Lower leg skin (tissue), 4 donors: ENCODE measurements at regions not wholly inside any gene's neighbourhood (a gene's known extent, or its start where the extent isn't known, plus 50 kb on each side); places are given as distances from the start of the nearest gene placed in this dataset.
"Not testable (repeated sequence)": the region's sequence is repeated elsewhere in the genome, so short reads cannot be mapped to it uniquely, and the experiment has no call there.

Source experiments
- DNase-seq, 2 donors: peaks; one replicate each; pipeline ENCODE4 v3.0.0-alpha.2; 2019; ENCODE audit warnings: low spot score in 2 of 2
- H3K4me3 ChIP-seq: fragments of 200-600 bp; sonication (generic); 2 replicates; pipeline ENCODE4 v1.5.1; 2017; ENCODE audit warnings: mild to moderate bottlenecking, low read depth; ENCODE audit not compliant: poor library complexity, severe bottlenecking
- POLR2A ChIP-seq, 2 donors: fragments of 450-650 bp; IDR thresholded peaks; one replicate each; pipeline ENCODE4 v1.6.1; 2016 to 2017; ENCODE audit warnings: antibody characterized with exemption in 2 of 2, mild to moderate bottlenecking in 1 of 2, moderate library complexity in 1 of 2
- WGBS, 2 donors: methylation state at CpG; one replicate each; pipeline ENCODE4 v1.1.5; 2018; 5-methylcytosine and 5-hydroxymethylcytosine counted together
- intact Hi-C: fragments of 100-400 bp; cut with DNase I; formaldehyde crosslinking; loops from one replicate; pipeline ENCODE4 v1.15.0; 2023; ENCODE audit warnings: low total_unique reads
- TF ChIP-seq, protein P1 (sequence below), 3 donors: fragments of 450-650 bp; IDR thresholded peaks; one replicate each; pipeline ENCODE4 v1.5.1; 2016; ENCODE audit warnings: antibody characterized with exemption in 3 of 3, mild to moderate bottlenecking in 3 of 3, moderate library complexity in 2 of 3

DNA sequence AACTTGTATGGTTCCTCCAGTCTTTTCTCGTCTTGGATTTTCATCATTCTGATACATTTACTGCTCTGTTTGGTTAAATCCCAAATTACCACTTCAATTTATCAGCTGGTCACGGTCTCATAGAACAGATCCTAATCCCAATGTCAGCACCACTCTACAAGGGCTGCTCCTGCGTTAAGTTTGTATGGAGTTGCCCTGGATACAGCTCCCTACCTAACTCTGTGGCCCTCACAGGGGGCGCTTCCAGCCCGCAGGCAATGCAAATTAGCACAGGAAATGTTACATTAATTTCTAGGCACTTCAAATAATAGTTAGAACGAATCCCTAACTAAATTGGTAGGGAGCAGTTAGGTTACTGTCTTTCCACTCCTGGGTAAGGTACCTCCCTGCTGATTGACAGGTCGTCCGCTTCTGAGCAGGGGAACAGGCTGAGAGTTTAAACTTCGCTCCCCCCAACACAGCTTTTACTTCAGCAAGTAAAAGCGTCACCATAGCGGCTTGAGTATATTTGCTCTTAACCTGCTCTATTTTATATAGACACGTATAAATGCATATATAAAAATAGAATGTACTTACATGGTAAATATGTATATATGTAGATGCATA, 238.5 kb upstream of the FANCL start:
- intact Hi-C loops, result no loop called here
- TF ChIP-seq, protein P1, sequence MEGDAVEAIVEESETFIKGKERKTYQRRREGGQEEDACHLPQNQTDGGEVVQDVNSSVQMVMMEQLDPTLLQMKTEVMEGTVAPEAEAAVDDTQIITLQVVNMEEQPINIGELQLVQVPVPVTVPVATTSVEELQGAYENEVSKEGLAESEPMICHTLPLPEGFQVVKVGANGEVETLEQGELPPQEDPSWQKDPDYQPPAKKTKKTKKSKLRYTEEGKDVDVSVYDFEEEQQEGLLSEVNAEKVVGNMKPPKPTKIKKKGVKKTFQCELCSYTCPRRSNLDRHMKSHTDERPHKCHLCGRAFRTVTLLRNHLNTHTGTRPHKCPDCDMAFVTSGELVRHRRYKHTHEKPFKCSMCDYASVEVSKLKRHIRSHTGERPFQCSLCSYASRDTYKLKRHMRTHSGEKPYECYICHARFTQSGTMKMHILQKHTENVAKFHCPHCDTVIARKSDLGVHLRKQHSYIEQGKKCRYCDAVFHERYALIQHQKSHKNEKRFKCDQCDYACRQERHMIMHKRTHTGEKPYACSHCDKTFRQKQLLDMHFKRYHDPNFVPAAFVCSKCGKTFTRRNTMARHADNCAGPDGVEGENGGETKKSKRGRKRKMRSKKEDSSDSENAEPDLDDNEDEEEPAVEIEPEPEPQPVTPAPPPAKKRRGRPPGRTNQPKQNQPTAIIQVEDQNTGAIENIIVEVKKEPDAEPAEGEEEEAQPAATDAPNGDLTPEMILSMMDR (IDR thresholded peaks at IDR 0.05), result no peak
- no peak for TF ChIP-seq POLR2A (IDR thresholded peaks at IDR 0.05)
- 55 to 64% methylated on average over 12 of the region's 12 CpGs for WGBS, 2 donors
- DNase-seq, result no peak
- H3K4me3 ChIP-seq, result no peak overlapping the region

DNA sequence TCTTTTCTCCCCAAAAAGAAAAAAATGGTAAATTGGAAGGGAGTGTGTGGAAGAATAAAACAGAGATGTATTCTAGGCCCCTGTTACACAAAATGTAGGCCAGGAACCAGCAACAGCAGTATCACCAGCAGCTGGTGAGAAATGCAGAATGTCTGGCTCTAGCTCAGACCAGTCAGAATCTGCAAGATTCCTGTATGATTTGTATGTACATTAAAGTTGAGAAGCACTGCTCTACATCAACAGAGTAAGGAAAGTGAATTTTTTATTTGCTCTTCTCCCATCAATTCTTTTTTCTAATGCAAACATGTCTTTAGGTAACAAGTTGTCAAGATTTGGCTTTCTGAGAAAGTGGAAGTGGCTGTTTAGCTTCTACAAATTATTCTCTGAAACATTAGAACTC, 235.4 kb upstream of the FANCL start:
- no peak for TF ChIP-seq POLR2A (IDR thresholded peaks at IDR 0.05)
- TF ChIP-seq, protein P1 (IDR thresholded peaks at IDR 0.05), result no peak
- intact Hi-C loops, result no loop called here
- no peak overlapping the region for H3K4me3 ChIP-seq
- no peak for DNase-seq

DNA sequence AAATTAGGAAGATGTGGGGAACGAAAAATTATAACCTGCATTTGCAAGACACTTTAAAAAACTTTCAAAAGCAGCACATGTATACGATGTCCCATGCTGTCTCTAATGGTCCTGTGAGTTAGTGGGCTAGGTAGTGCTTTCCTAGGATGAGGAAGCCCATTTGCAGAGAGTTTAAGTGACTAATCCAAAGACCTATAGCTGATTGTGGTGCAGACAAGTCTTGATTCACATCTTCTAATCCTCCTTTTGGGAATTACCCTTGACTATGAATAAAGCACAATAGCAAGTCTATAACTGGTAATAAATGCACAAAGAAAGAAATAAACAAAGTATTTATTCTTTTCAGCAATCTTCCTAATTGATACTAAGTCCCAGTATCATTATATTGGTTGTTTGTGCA, 234.6 kb upstream of the FANCL start:
- no peak overlapping the region for H3K4me3 ChIP-seq
- TF ChIP-seq, protein P1 (IDR thresholded peaks at IDR 0.05), result no peak
- TF ChIP-seq POLR2A (IDR thresholded peaks at IDR 0.05), result no peak
- DNase-seq, result no peak
- WGBS, 2 donors, result 79 to 82% methylated on average over 2 of the region's 2 CpGs
- intact Hi-C loops, result no loop called here

DNA sequence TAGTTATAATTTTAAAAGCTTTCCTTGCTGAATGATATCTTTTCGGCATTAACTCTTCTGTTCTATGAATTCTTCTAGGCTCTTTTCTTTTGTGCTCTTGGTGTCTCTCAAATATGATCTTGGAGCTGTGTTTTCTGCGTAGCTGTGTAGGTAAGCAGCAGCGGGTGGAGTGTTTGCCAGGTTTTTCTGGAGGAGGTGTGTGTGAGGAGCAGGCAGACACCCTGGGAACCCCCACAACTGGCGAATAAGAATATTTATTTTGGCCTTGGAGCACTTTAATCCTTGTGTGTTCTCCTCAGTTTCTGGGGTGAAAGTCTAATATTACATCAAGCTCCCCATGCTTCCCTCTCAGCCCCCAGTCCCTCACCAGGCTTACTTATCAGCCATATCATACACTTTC, 232.0 kb upstream of the FANCL start:
- no peak overlapping the region for H3K4me3 ChIP-seq
- intact Hi-C loops, result no loop called here
- WGBS, 2 donors, result 90 to 94% methylated on average over 4 of the region's 4 CpGs
- TF ChIP-seq, protein P1 (IDR thresholded peaks at IDR 0.05), result no peak
- TF ChIP-seq POLR2A (IDR thresholded peaks at IDR 0.05), result no peak
- DNase-seq, result no peak

DNA sequence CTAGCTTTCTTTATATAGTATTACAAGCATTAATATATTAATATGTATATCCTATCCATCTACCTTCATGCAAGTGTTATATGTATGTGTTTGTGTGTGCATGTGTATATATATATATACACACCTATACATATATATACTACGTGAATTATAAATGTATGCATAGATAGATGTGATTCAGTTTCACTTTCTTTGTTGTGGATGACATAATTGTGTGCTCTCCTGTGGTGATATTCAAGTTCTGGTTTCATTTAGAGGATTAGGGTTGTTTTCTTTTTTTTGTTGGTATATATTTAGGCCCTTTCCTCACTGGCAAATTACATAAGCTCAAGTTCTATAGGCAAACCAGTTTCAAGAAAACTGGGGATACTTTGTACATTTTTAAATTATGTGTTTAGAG, 225.7 kb upstream of the FANCL start:
- 44 to 52% methylated on average over 1 of the region's 1 CpG for WGBS, 2 donors
- TF ChIP-seq, protein P1 (IDR thresholded peaks at IDR 0.05), result no peak
- TF ChIP-seq POLR2A (IDR thresholded peaks at IDR 0.05), result no peak
- intact Hi-C loops, result no loop called here
- no peak overlapping the region for H3K4me3 ChIP-seq
- no peak for DNase-seq

DNA sequence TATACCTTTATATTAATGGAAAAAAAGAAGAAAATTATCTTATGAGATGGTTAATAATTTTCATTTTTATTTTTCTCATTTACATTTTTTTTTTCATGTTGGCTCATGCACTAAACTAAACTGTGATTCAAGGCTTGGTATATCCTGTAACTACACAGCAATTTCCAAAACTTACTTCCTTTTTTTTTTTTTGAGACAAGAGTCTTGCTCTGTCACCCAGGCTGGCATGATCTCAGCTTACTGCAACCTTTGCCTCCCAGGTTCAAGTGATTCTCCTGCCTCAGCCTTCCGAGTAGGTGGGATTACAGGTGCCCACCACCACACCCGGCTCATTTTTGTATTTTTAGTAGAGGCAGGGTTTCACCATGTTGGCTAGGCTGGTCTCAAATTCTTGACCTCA, 224.9 kb upstream of the FANCL start:
- intact Hi-C loops, H3K4me3 ChIP-seq, DNase-seq: not testable (repeated sequence)
- WGBS, 2 donors, result 72 to 81% methylated on average over 2 of the region's 2 CpGs
